ENCODE measurements at regions not wholly inside any gene's neighbourhood (a gene's known extent, or its start where the extent isn't known, plus 50 kb on each side); places are given as distances from the start of the nearest gene placed in this dataset.
"Not testable (repeated sequence)": the region's sequence is repeated elsewhere in the genome, so short reads cannot be mapped to it uniquely, and the experiment has no call there.

- H3K23me2 ChIP-seq (ENCODE audit: low read depth, low read length), result no peaks in the 10 kb centered on the region
- no peak overlapping the region for H2AK5ac ChIP-seq (ENCODE audit: low read depth, low read length)
- no peaks in the 10 kb centered on the region for H3K9me3 ChIP-seq (ENCODE audit: insufficient read depth in 2 of 2, low read depth in 1 of 2, low read length in 1 of 2)
- H3K56ac ChIP-seq (replicated peaks; ENCODE audit: insufficient read length, low read depth, low read length), result no peak overlapping the region
- H4K91ac ChIP-seq (replicated peaks; ENCODE audit: insufficient read length, low read length), result no peak overlapping the region
- H4K20me1 ChIP-seq (replicated peaks in 1 of 2; ENCODE audit: control insufficient read depth in 1 of 2, insufficient read depth in 2 of 2, low read length in 2 of 2), result no peaks in the 10 kb centered on the region
- FAIRE-seq, result no peak
- no peak overlapping the region for H3K4me2 ChIP-seq (ENCODE audit: insufficient read depth in 1 of 2, low read depth in 2 of 2, low read length in 2 of 2)
- H2BK12ac ChIP-seq (ENCODE audit: low read depth, low read length), result no peak overlapping the region
- no peaks in the 10 kb centered on the region for H3K36me3 ChIP-seq (ENCODE audit: control insufficient read depth in 2 of 4, insufficient read depth in 4 of 4, low read length in 3 of 4)
- no peak overlapping the region for H3K27ac ChIP-seq (ENCODE audit: low read depth, low read length)
- H3K4me3 ChIP-seq (ENCODE audit: extremely low read depth in 1 of 4, insufficient read depth in 2 of 4, low read depth in 3 of 4, low read length in 4 of 4), result no peak overlapping the region
- CTCF ChIA-PET (ENCODE audit: partially characterized antibody), result interaction anchor here (1.4 kb wide), 1 partner anchor 17 kb away, joined by 3 read pairs; no protein-coding TSS in a partner anchor
- H2AFZ ChIP-seq (ENCODE audit: low read length), result peak overlapping the region; percentile 89; the same call in 1 of the 2 replicates
- peaks cover 0 to 4% (median under 1%) of the 10 kb centered on the region in 4 experiments; a peak in 1 of 7 replicates for H3K4me1 ChIP-seq (replicated peaks in 1 of 4; ENCODE audit: control insufficient read depth in 3 of 4, insufficient read depth in 4 of 4, low read length in 3 of 4)
- H3K79me2 ChIP-seq (ENCODE audit: control insufficient read depth in 1 of 2, insufficient read depth in 2 of 2, low read length in 2 of 2), result no peaks in the 10 kb centered on the region
- no peak overlapping the region for H4K5ac ChIP-seq (ENCODE audit: insufficient read length, low read depth, low read length)
- H3K14ac ChIP-seq (ENCODE audit: insufficient read length), result no peak overlapping the region
- 0 out of 2 replicates have a peak overlapping the region, but pooled peaks have one; percentile 12 for H2BK5ac ChIP-seq (ENCODE audit: low read depth, low read length)
- POLR2A ChIA-PET (ENCODE audit: partially characterized antibody), result no interaction called here
- no peak for TF ChIP-seq ZNF274 (IDR thresholded peaks at IDR 0.05; ENCODE audit: borderline replicate concordance, extremely low read depth, low read length)
- H4K8ac ChIP-seq (ENCODE audit: extremely low read depth, insufficient read depth, low read length), result no peak overlapping the region
- no peak overlapping the region for H2BK15ac ChIP-seq (ENCODE audit: low read length)
- no peak overlapping the region for H2BK20ac ChIP-seq (ENCODE audit: low read length)
- H3K18ac ChIP-seq (ENCODE audit: extremely low read depth, low read length), result no peak overlapping the region
- no peak overlapping the region for H3K4ac ChIP-seq (replicated peaks; ENCODE audit: insufficient read length, low read depth, low read length)
- H3K23ac ChIP-seq (ENCODE audit: insufficient read length), result no peak overlapping the region
- 81% methylated on average over 2 of the region's 2 CpGs; no CpG with 5 or more reads in 1 of the 2 experiments for WGBS, 2 experiments (ENCODE audit: extremely low coverage in 1 of 2, insufficient coverage in 1 of 2, insufficient read length in 1 of 2, insufficient replicate concordance in 2 of 2, low coverage in 1 of 2, low lambda C conversion rate in 2 of 2, missing lambda C conversion rate in 1 of 2)
- H3K27me3 ChIP-seq (replicated peaks in 1 of 4; ENCODE audit: control insufficient read depth in 3 of 4, extremely low read depth in 1 of 4, insufficient read depth in 3 of 4, low read length in 3 of 4), result peaks cover 0 to 11% (median 6%) of the 10 kb centered on the region in 4 experiments; a peak in 5 of 7 replicates
- no peak overlapping the region for H2BK120ac ChIP-seq (replicated peaks; ENCODE audit: low read depth, low read length)
- H3K9ac ChIP-seq (replicated peaks in 1 of 4; ENCODE audit: extremely low read depth in 1 of 4, low read depth in 3 of 4, low read length in 3 of 4), result no peak overlapping the region
- H3K79me1 ChIP-seq (ENCODE audit: low read depth, low read length), result no peaks in the 10 kb centered on the region
- DNase-seq (ENCODE audit: low read depth in 1 of 2, low spot score in 2 of 2), result no peak
Observed at GRCh38 chr3:197450308-197450707, 105.5 kb downstream of the BDH1 start.

DNA sequence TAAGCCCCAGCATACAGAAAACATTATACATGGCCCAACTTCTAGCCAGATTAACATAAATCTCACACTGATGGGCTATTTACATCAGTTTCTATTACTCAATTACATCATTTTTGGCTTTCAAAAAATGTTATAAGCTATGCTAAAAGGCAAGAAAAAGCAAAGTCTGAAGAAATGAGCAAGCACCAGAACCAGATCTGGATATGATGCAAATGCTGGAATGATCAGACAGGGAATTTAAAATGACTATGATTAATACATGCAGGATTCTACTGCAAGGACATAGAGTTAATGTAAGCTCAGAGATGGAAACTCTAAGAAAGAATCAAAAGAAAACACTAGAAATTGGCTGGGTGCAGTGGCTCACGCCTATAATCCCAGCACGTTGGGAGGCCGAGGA lies 106.6 kb downstream of the BDH1 start:
- H3K27me3 ChIP-seq (replicated peaks in 1 of 4; ENCODE audit: control insufficient read depth in 3 of 4, extremely low read depth in 1 of 4, insufficient read depth in 3 of 4, low read length in 3 of 4); H3K18ac ChIP-seq (ENCODE audit: extremely low read depth, low read length); H2AK5ac ChIP-seq (ENCODE audit: low read depth, low read length); H2BK20ac ChIP-seq (ENCODE audit: low read length); DNase-seq (ENCODE audit: low read depth in 1 of 2, low spot score in 2 of 2); H3K27ac ChIP-seq (ENCODE audit: low read depth, low read length); H3K23me2 ChIP-seq (ENCODE audit: low read depth, low read length); H3K56ac ChIP-seq (replicated peaks; ENCODE audit: insufficient read length, low read depth, low read length); H2BK5ac ChIP-seq (ENCODE audit: low read depth, low read length); H3K4ac ChIP-seq (replicated peaks; ENCODE audit: insufficient read length, low read depth, low read length); H3K9ac ChIP-seq (replicated peaks in 1 of 4; ENCODE audit: extremely low read depth in 1 of 4, low read depth in 3 of 4, low read length in 3 of 4); H4K8ac ChIP-seq (ENCODE audit: extremely low read depth, insufficient read depth, low read length); H3K14ac ChIP-seq (ENCODE audit: insufficient read length); H3K79me1 ChIP-seq (ENCODE audit: low read depth, low read length); FAIRE-seq; H3K9me3 ChIP-seq (ENCODE audit: insufficient read depth in 2 of 2, low read depth in 1 of 2, low read length in 1 of 2); H3K23ac ChIP-seq (ENCODE audit: insufficient read length); H2BK15ac ChIP-seq (ENCODE audit: low read length); H4K5ac ChIP-seq (ENCODE audit: insufficient read length, low read depth, low read length); H3K4me1 ChIP-seq (replicated peaks in 1 of 4; ENCODE audit: control insufficient read depth in 3 of 4, insufficient read depth in 4 of 4, low read length in 3 of 4); H3K79me2 ChIP-seq (ENCODE audit: control insufficient read depth in 1 of 2, insufficient read depth in 2 of 2, low read length in 2 of 2); H4K20me1 ChIP-seq (replicated peaks in 1 of 2; ENCODE audit: control insufficient read depth in 1 of 2, insufficient read depth in 2 of 2, low read length in 2 of 2); H3K4me2 ChIP-seq (ENCODE audit: insufficient read depth in 1 of 2, low read depth in 2 of 2, low read length in 2 of 2); H2BK12ac ChIP-seq (ENCODE audit: low read depth, low read length); H2AFZ ChIP-seq (ENCODE audit: low read length); H3K36me3 ChIP-seq (ENCODE audit: control insufficient read depth in 2 of 4, insufficient read depth in 4 of 4, low read length in 3 of 4); H4K91ac ChIP-seq (replicated peaks; ENCODE audit: insufficient read length, low read length); H3K4me3 ChIP-seq (ENCODE audit: extremely low read depth in 1 of 4, insufficient read depth in 2 of 4, low read depth in 3 of 4, low read length in 4 of 4); POLR2A ChIA-PET (ENCODE audit: partially characterized antibody); H2BK120ac ChIP-seq (replicated peaks; ENCODE audit: low read depth, low read length): not testable (repeated sequence)
- CTCF ChIA-PET (ENCODE audit: partially characterized antibody), result interaction anchor here (0.6 to 2.3 kb wide), 4 partner anchors 9 to 316 kb away, joined by 3 to 6 read pairs (median 3); no protein-coding TSS in a partner anchor
- WGBS, 2 experiments (ENCODE audit: extremely low coverage in 1 of 2, insufficient coverage in 1 of 2, insufficient read length in 1 of 2, insufficient replicate concordance in 2 of 2, low coverage in 1 of 2, low lambda C conversion rate in 2 of 2, missing lambda C conversion rate in 1 of 2), result 97% methylated on average over 3 of the region's 3 CpGs; no CpG with 5 or more reads in 1 of the 2 experiments

All from H1 (cell line).